ENCODE measurements at regions not wholly inside any gene's neighbourhood (a gene's known extent, or its start where the extent isn't known, plus 50 kb on each side); places are given as distances from the start of the nearest gene placed in this dataset.

DNA sequence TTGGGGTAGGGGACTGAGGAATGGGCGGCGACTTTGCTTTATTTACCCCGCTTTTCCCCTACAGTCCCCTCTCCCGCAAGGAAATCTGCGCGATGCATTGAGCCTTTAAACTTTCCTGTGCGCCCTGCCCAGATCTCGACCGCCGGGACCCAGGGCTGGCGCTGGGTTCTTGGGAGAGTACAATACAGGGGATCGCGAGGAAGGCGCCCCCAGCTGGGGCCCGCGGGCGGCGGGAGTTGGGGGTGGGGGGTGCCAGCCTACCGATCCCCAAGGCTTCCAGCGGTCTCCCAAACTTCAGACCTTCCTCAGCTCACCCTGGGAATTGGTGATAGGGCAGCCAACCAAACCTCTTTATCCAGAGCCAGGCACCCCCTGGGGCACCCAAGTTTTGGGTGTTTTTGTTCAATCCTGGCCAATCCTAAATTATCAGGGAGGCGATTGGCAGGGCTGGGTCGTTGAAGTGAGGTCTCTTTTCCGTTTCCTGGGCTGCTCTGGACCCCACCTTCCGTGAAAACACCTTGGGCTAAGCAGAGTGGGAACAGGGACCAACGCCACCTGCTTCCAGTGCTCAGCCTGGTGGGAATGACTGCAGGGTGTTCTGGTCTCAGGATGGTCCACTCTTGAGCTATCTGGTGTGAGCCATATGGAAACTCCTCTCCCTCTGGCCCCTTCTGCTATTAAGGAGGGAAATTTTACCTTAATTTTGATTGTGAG is 51.4 kb upstream of the DAB2IP start:
- peak overlapping the region; percentile 7 for H3K4me3 ChIP-seq (ENCODE audit: control insufficient read depth, low read depth, low read length)
- DNase-seq (ENCODE audit: low read depth), result no peak
- TF ChIP-seq CTCF (conservative IDR thresholded peaks at IDR 0.05; ENCODE audit: control insufficient read depth, insufficient read depth, low read depth, low read length), result no peak

DNA sequence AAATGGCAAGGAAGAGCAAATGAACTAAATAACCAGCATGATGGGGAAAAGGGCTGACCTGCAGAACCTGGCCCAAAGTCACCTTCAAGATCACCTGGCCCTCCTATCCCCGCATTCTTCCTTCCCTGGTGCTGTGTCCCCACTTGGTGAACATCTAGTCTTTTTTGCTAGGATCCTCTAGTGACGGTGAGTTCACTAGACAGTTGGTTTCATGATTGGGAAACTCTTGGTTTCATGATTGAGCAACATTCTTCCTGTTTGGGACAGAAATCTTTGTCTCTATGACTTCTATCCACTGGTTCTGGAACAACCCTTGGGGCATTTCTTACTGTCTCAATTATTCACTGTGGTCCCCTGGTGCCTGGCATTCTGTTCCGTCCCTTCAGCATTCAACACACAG is 50.2 kb upstream of the DAB2IP start:
- TF ChIP-seq CTCF (conservative IDR thresholded peaks at IDR 0.05; ENCODE audit: control insufficient read depth, insufficient read depth, low read depth, low read length), result no peak
- no peak overlapping the region for H3K4me3 ChIP-seq (ENCODE audit: control insufficient read depth, low read depth, low read length)
- peak; percentile 39 for DNase-seq (ENCODE audit: low read depth)

Measured in fibroblast of mammary gland (primary cell).